ENCODE measurements at regions not wholly inside any gene's neighbourhood (a gene's known extent, or its start where the extent isn't known, plus 50 kb on each side); places are given as distances from the start of the nearest gene placed in this dataset.

DNA sequence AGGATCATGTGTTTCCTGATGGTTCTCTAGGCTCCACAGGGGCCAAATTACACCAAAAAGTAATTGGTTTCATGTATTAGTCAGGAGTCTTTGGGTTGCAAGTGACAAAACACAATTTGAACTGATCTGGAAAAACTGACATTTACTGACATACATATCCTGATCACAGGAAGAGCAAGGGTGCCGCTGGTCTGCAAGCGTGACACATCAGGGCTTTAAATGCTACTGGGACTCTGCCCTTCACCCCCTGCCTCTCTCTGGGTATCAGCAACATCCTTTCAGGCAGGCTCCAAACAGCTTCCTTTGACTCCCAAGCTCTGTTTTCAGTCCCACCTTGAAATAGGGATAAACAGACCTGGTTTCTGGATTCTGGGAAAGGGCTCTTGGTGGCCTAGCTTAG lies 197.5 kb downstream of the PALM2AKAP2 start:
- Mint-ChIP-seq H3K36me3 (0 out of 2 replicates have a peak, but pooled peaks cover 6% of the 10 kb centered on the region), H3K4me1 (no peaks in the 10 kb centered on the region), H3K27ac (no peak overlapping the region), H3K4me3 (no peak overlapping the region), H3K27me3 (ENCODE audit: low read depth) (no peaks in the 10 kb centered on the region), H3K9me3 (peaks cover 12% of the 10 kb centered on the region)
- ATAC-seq, result no peak
- TF ChIP-seq NR1H2 (CRISPR knock-in tag; IDR thresholded peaks at IDR 0.05) (no peak), SP1 (CRISPR knock-in tag; conservative IDR thresholded peaks at IDR 0.05) (no peak), NFE2L1 (CRISPR knock-in tag; IDR thresholded peaks at IDR 0.05) (no peak)
- TF ChIP-seq, protein P1, sequence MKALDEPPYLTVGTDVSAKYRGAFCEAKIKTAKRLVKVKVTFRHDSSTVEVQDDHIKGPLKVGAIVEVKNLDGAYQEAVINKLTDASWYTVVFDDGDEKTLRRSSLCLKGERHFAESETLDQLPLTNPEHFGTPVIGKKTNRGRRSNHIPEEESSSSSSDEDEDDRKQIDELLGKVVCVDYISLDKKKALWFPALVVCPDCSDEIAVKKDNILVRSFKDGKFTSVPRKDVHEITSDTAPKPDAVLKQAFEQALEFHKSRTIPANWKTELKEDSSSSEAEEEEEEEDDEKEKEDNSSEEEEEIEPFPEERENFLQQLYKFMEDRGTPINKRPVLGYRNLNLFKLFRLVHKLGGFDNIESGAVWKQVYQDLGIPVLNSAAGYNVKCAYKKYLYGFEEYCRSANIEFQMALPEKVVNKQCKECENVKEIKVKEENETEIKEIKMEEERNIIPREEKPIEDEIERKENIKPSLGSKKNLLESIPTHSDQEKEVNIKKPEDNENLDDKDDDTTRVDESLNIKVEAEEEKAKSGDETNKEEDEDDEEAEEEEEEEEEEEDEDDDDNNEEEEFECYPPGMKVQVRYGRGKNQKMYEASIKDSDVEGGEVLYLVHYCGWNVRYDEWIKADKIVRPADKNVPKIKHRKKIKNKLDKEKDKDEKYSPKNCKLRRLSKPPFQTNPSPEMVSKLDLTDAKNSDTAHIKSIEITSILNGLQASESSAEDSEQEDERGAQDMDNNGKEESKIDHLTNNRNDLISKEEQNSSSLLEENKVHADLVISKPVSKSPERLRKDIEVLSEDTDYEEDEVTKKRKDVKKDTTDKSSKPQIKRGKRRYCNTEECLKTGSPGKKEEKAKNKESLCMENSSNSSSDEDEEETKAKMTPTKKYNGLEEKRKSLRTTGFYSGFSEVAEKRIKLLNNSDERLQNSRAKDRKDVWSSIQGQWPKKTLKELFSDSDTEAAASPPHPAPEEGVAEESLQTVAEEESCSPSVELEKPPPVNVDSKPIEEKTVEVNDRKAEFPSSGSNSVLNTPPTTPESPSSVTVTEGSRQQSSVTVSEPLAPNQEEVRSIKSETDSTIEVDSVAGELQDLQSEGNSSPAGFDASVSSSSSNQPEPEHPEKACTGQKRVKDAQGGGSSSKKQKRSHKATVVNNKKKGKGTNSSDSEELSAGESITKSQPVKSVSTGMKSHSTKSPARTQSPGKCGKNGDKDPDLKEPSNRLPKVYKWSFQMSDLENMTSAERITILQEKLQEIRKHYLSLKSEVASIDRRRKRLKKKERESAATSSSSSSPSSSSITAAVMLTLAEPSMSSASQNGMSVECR (CRISPR knock-in tag; IDR thresholded peaks at IDR 0.05; ENCODE audit: borderline replicate concordance), result no peak
- TF ChIP-seq, protein P2, sequence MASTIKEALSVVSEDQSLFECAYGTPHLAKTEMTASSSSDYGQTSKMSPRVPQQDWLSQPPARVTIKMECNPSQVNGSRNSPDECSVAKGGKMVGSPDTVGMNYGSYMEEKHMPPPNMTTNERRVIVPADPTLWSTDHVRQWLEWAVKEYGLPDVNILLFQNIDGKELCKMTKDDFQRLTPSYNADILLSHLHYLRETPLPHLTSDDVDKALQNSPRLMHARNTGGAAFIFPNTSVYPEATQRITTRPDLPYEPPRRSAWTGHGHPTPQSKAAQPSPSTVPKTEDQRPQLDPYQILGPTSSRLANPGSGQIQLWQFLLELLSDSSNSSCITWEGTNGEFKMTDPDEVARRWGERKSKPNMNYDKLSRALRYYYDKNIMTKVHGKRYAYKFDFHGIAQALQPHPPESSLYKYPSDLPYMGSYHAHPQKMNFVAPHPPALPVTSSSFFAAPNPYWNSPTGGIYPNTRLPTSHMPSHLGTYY (CRISPR knock-in tag; IDR thresholded peaks at IDR 0.05), result no peak
- TF ChIP-seq, protein P3, sequence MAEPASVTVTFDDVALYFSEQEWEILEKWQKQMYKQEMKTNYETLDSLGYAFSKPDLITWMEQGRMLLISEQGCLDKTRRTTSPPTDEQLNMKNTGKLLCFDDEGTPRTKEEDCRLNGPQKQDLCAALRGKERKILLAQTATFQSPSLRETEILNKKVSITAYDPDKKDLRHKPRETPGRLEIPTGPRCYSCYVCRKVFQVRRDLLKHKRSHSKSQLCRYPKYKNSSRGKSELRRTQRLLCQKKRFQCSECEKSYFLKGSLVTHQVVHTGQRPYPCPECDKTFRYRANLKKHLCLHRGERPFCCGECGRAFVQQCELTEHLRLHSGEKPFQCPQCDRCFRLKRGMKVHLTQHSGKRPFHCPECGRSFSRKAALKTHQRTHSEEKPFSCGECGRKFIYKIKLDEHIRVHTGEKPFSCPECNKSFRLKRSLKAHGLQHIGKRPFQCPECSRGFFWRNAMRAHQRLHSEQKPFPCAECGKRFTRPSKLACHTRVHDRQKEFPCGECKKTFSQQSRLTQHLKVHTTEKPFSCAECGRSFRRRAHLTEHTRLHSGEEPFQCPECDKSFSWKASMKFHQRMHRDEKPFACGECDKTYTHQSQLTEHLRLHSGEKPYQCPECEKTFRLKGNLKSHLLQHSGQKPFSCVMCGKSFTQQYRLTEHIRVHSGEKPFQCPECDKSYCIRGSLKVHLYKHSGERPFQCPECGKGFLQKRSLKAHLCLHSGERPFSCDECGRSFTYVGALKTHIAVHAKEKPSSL (CRISPR knock-in tag; conservative IDR thresholded peaks at IDR 0.05), result no peak
- TF ChIP-seq, protein P4, sequence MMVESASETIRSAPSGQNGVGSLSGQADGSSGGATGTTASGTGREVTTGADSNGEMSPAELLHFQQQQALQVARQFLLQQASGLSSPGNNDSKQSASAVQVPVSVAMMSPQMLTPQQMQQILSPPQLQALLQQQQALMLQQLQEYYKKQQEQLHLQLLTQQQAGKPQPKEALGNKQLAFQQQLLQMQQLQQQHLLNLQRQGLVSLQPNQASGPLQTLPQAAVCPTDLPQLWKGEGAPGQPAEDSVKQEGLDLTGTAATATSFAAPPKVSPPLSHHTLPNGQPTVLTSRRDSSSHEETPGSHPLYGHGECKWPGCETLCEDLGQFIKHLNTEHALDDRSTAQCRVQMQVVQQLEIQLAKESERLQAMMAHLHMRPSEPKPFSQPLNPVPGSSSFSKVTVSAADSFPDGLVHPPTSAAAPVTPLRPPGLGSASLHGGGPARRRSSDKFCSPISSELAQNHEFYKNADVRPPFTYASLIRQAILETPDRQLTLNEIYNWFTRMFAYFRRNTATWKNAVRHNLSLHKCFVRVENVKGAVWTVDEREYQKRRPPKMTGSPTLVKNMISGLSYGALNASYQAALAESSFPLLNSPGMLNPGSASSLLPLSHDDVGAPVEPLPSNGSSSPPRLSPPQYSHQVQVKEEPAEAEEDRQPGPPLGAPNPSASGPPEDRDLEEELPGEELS (CRISPR knock-in tag; IDR thresholded peaks at IDR 0.05), result no peak
- TF ChIP-seq, protein P5, sequence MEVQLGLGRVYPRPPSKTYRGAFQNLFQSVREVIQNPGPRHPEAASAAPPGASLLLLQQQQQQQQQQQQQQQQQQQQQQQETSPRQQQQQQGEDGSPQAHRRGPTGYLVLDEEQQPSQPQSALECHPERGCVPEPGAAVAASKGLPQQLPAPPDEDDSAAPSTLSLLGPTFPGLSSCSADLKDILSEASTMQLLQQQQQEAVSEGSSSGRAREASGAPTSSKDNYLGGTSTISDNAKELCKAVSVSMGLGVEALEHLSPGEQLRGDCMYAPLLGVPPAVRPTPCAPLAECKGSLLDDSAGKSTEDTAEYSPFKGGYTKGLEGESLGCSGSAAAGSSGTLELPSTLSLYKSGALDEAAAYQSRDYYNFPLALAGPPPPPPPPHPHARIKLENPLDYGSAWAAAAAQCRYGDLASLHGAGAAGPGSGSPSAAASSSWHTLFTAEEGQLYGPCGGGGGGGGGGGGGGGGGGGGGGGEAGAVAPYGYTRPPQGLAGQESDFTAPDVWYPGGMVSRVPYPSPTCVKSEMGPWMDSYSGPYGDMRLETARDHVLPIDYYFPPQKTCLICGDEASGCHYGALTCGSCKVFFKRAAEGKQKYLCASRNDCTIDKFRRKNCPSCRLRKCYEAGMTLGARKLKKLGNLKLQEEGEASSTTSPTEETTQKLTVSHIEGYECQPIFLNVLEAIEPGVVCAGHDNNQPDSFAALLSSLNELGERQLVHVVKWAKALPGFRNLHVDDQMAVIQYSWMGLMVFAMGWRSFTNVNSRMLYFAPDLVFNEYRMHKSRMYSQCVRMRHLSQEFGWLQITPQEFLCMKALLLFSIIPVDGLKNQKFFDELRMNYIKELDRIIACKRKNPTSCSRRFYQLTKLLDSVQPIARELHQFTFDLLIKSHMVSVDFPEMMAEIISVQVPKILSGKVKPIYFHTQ (CRISPR knock-in tag; IDR thresholded peaks at IDR 0.05), result no peak
- POLR2A ChIA-PET, result no interaction called here
- CTCF ChIA-PET, result no interaction called here
- DNase-seq (ENCODE audit: low spot score), result no peak

DNA sequence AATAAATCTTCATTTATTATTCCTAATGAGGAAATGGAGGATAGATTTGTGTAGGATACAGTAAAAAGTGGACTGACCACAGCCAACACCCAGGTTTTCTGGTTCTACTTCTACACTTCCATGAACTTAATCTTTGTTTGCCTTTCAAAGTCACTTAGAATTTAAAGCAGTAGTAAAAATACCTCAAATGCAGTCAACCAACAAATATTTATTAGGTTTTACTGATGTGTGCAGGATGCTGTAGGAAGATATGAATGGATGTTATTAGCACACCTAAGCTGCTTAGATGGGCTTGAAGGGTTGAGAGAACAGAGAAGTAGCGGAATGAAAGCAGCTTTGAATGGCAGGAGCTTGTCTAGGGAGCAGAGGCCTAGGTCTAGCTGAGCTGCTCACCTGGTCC lies 201.1 kb downstream of the PALM2AKAP2 start:
- no peaks in the 10 kb centered on the region for H3K27me3 Mint-ChIP-seq (ENCODE audit: low read depth)
- H3K27ac Mint-ChIP-seq, result no peak overlapping the region
- H3K4me1 Mint-ChIP-seq, result no peaks in the 10 kb centered on the region
- CTCF ChIA-PET, result no interaction called here
- DNase-seq (ENCODE audit: low spot score), result no peak
- H3K4me3 Mint-ChIP-seq, result no peak overlapping the region
- H3K9me3 Mint-ChIP-seq, result peaks cover 12% of the 10 kb centered on the region
- 0 out of 2 replicates have a peak, but pooled peaks cover 6% of the 10 kb centered on the region for H3K36me3 Mint-ChIP-seq
- POLR2A ChIA-PET, result no interaction called here
- no peak for ATAC-seq
- TF ChIP-seq, protein P2 (CRISPR knock-in tag; IDR thresholded peaks at IDR 0.05), result no peak
- TF ChIP-seq TP53 (CRISPR knock-in tag; IDR thresholded peaks at IDR 0.05) (no peak), TEAD4 (CRISPR knock-in tag; IDR thresholded peaks at IDR 0.05) (no peak)
- TF ChIP-seq, protein P6, sequence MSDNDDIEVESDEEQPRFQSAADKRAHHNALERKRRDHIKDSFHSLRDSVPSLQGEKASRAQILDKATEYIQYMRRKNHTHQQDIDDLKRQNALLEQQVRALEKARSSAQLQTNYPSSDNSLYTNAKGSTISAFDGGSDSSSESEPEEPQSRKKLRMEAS (CRISPR knock-in tag; IDR thresholded peaks at IDR 0.05), result no peak
- TF ChIP-seq, protein P7, sequence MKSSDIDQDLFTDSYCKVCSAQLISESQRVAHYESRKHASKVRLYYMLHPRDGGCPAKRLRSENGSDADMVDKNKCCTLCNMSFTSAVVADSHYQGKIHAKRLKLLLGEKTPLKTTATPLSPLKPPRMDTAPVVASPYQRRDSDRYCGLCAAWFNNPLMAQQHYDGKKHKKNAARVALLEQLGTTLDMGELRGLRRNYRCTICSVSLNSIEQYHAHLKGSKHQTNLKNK (CRISPR knock-in tag; IDR thresholded peaks at IDR 0.05), result no peak
- TF ChIP-seq, protein P8, sequence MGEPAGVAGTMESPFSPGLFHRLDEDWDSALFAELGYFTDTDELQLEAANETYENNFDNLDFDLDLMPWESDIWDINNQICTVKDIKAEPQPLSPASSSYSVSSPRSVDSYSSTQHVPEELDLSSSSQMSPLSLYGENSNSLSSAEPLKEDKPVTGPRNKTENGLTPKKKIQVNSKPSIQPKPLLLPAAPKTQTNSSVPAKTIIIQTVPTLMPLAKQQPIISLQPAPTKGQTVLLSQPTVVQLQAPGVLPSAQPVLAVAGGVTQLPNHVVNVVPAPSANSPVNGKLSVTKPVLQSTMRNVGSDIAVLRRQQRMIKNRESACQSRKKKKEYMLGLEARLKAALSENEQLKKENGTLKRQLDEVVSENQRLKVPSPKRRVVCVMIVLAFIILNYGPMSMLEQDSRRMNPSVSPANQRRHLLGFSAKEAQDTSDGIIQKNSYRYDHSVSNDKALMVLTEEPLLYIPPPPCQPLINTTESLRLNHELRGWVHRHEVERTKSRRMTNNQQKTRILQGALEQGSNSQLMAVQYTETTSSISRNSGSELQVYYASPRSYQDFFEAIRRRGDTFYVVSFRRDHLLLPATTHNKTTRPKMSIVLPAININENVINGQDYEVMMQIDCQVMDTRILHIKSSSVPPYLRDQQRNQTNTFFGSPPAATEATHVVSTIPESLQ (CRISPR knock-in tag; IDR thresholded peaks at IDR 0.05), result no peak
- TF ChIP-seq, protein P9, sequence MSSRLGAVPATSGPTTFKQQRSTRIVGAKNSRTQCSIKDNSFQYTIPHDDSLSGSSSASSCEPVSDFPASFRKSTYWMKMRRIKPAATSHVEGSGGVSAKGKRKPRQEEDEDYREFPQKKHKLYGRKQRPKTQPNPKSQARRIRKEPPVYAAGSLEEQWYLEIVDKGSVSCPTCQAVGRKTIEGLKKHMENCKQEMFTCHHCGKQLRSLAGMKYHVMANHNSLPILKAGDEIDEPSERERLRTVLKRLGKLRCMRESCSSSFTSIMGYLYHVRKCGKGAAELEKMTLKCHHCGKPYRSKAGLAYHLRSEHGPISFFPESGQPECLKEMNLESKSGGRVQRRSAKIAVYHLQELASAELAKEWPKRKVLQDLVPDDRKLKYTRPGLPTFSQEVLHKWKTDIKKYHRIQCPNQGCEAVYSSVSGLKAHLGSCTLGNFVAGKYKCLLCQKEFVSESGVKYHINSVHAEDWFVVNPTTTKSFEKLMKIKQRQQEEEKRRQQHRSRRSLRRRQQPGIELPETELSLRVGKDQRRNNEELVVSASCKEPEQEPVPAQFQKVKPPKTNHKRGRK (CRISPR knock-in tag; IDR thresholded peaks at IDR 0.05; ENCODE audit: borderline replicate concordance), result no peak

Data from WTC11 (cell line).